WTC11 (cell line): ENCODE measurements at regions not wholly inside any gene's neighbourhood (a gene's known extent, or its start where the extent isn't known, plus 50 kb on each side); places are given as distances from the start of the nearest gene placed in this dataset.

Source experiments
- ATAC-seq: fragments of 200-7000 bp; cut with Tn5 transposase; 2 replicates; pipeline ENCODE4 v1.10.0; 2021; ENCODE audit warnings: mild to moderate bottlenecking, moderate library complexity
- CTCF ChIA-PET: fragments of 300-600 bp; sonication (Branson Sonifier 250); formaldehyde crosslinking; loops from one replicate; lab custom pipeline; 2021; ENCODE audit warnings: antibody characterized with exemption; lab: Charles Lee
- POLR2A ChIA-PET: fragments of 350-600 bp; sonication (Branson Sonifier 250); formaldehyde crosslinking; loops from one replicate; lab custom pipeline; 2021; ENCODE audit warnings: antibody characterized with exemption; lab: Charles Lee
- DNase-seq: peaks from one replicate; pipeline ENCODE4 v3.0.0; 2021; ENCODE audit warnings: low spot score
- H3K27ac Mint-ChIP-seq: 2 replicates; pipeline ENCODE4 v1.8.0; 2021; ENCODE audit warnings: mixed read lengths
- H3K27me3 Mint-ChIP-seq: 2 replicates; pipeline ENCODE4 v1.8.0; 2021; ENCODE audit warnings: low read depth, mild to moderate bottlenecking, moderate library complexity, mixed read lengths
- H3K36me3 Mint-ChIP-seq: 2 replicates; pipeline ENCODE4 v1.8.0; 2021; ENCODE audit warnings: mixed read lengths
- H3K4me1 Mint-ChIP-seq: 2 replicates; pipeline ENCODE4 v1.8.0; 2022; ENCODE audit warnings: mixed read lengths
- H3K4me3 Mint-ChIP-seq: 2 replicates; pipeline ENCODE4 v1.8.0; 2021; ENCODE audit warnings: mild to moderate bottlenecking, moderate library complexity, mixed read lengths
- H3K9me3 Mint-ChIP-seq: 2 replicates; pipeline ENCODE4 v1.8.0; 2021; ENCODE audit warnings: mixed read lengths
- AR ChIP-seq: fragments of 250-450 bp; sonication (Bioruptor Pico); IDR thresholded peaks from 2 replicates; pipeline ENCODE4 v1.9.0; 2021; ENCODE audit warnings: mild to moderate bottlenecking
- ATF1 ChIP-seq: sonication (generic); formaldehyde crosslinking; IDR thresholded peaks from 2 replicates; pipeline ENCODE4 v1.8.1; 2023; ENCODE audit warnings: mild to moderate bottlenecking, moderate library complexity, missing genetic modification reagents
- ATF2 ChIP-seq: sonication (generic); formaldehyde crosslinking; IDR thresholded peaks from 2 replicates; pipeline ENCODE4 v1.8.1; 2022; ENCODE audit warnings: low read depth, missing genetic modification reagents, borderline replicate concordance
- GABPB1 ChIP-seq: sonication (generic); formaldehyde crosslinking; IDR thresholded peaks from 2 replicates; pipeline ENCODE4 v1.8.1; 2023; ENCODE audit warnings: mild to moderate bottlenecking, missing genetic modification reagents
- HMGA2 ChIP-seq: fragments of 250-450 bp; sonication (Bioruptor Pico); IDR thresholded peaks from 2 replicates; pipeline ENCODE4 v1.4.0; 2021; ENCODE audit warnings: mild to moderate bottlenecking, moderate library complexity
- NR1H2 ChIP-seq: sonication (generic); formaldehyde crosslinking; IDR thresholded peaks from 2 replicates; pipeline ENCODE4 v1.9.0; 2021; ENCODE audit warnings: mild to moderate bottlenecking, moderate library complexity, missing genetic modification reagents
- NR3C1 ChIP-seq: sonication (generic); formaldehyde crosslinking; conservative IDR thresholded peaks from 2 replicates; pipeline ENCODE4 v1.8.1; 2023; ENCODE audit warnings: low read depth, mild to moderate bottlenecking, missing genetic modification reagents
- SMAD3 ChIP-seq: sonication (generic); formaldehyde crosslinking; IDR thresholded peaks from 2 replicates; pipeline ENCODE4 v1.8.0; 2022; ENCODE audit warnings: missing genetic modification reagents, mild to moderate bottlenecking, borderline replicate concordance
- ZBTB21 ChIP-seq: sonication (generic); formaldehyde crosslinking; IDR thresholded peaks from 2 replicates; pipeline ENCODE4 v1.8.1; 2023; ENCODE audit warnings: mild to moderate bottlenecking, missing genetic modification reagents, borderline replicate concordance
- TF ChIP-seq, protein P1 (sequence below): sonication (generic); formaldehyde crosslinking; IDR thresholded peaks from 2 replicates; pipeline ENCODE4 v1.8.0; 2023; ENCODE audit warnings: mild to moderate bottlenecking, missing genetic modification reagents
- TF ChIP-seq, protein P2 (sequence below): sonication (generic); formaldehyde crosslinking; IDR thresholded peaks from 2 replicates; pipeline ENCODE4 v1.8.0; 2022; ENCODE audit warnings: mild to moderate bottlenecking, missing genetic modification reagents
- TF ChIP-seq, protein P3 (sequence below): sonication (generic); formaldehyde crosslinking; IDR thresholded peaks from 2 replicates; pipeline ENCODE4 v1.8.1; 2022; ENCODE audit warnings: mild to moderate bottlenecking, moderate library complexity, missing genetic modification reagents
- TF ChIP-seq, protein P4 (sequence below): sonication (generic); formaldehyde crosslinking; IDR thresholded peaks from 2 replicates; pipeline ENCODE4 v1.8.1; 2022; ENCODE audit warnings: mild to moderate bottlenecking, missing genetic modification reagents, moderate library complexity, borderline replicate concordance
- TF ChIP-seq, protein P5 (sequence below): fragments of 250-450 bp; sonication (Bioruptor Pico); IDR thresholded peaks from 2 replicates; pipeline ENCODE4 v1.9.0; 2021; ENCODE audit warnings: mild to moderate bottlenecking, borderline replicate concordance

- TF ChIP-seq SMAD3 (CRISPR knock-in tag) (no peak), ATF2 (CRISPR knock-in tag) (no peak)
- TF ChIP-seq, all 79 proteins: peak for 0
Measured at GRCh38 chr12:130064999-130065398, 97.3 kb upstream of the FZD10 start (continued).

GRCh38 chr12:130066742-130067141, 95.5 kb upstream of the FZD10 start:
- no peak for ATAC-seq
- TF ChIP-seq ATF1 (CRISPR knock-in tag) (no peak), AR (CRISPR knock-in tag) (no peak), ZBTB21 (CRISPR knock-in tag) (no peak), HMGA2 (no peak), NR3C1 (CRISPR knock-in tag) (no peak), NR1H2 (CRISPR knock-in tag) (no peak), GABPB1 (CRISPR knock-in tag) (no peak)
- TF ChIP-seq, protein P1, sequence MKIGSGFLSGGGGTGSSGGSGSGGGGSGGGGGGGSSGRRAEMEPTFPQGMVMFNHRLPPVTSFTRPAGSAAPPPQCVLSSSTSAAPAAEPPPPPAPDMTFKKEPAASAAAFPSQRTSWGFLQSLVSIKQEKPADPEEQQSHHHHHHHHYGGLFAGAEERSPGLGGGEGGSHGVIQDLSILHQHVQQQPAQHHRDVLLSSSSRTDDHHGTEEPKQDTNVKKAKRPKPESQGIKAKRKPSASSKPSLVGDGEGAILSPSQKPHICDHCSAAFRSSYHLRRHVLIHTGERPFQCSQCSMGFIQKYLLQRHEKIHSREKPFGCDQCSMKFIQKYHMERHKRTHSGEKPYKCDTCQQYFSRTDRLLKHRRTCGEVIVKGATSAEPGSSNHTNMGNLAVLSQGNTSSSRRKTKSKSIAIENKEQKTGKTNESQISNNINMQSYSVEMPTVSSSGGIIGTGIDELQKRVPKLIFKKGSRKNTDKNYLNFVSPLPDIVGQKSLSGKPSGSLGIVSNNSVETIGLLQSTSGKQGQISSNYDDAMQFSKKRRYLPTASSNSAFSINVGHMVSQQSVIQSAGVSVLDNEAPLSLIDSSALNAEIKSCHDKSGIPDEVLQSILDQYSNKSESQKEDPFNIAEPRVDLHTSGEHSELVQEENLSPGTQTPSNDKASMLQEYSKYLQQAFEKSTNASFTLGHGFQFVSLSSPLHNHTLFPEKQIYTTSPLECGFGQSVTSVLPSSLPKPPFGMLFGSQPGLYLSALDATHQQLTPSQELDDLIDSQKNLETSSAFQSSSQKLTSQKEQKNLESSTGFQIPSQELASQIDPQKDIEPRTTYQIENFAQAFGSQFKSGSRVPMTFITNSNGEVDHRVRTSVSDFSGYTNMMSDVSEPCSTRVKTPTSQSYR = no peak
- TF ChIP-seq, protein P2, sequence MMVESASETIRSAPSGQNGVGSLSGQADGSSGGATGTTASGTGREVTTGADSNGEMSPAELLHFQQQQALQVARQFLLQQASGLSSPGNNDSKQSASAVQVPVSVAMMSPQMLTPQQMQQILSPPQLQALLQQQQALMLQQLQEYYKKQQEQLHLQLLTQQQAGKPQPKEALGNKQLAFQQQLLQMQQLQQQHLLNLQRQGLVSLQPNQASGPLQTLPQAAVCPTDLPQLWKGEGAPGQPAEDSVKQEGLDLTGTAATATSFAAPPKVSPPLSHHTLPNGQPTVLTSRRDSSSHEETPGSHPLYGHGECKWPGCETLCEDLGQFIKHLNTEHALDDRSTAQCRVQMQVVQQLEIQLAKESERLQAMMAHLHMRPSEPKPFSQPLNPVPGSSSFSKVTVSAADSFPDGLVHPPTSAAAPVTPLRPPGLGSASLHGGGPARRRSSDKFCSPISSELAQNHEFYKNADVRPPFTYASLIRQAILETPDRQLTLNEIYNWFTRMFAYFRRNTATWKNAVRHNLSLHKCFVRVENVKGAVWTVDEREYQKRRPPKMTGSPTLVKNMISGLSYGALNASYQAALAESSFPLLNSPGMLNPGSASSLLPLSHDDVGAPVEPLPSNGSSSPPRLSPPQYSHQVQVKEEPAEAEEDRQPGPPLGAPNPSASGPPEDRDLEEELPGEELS (CRISPR knock-in tag) = no peak
- TF ChIP-seq, protein P3, sequence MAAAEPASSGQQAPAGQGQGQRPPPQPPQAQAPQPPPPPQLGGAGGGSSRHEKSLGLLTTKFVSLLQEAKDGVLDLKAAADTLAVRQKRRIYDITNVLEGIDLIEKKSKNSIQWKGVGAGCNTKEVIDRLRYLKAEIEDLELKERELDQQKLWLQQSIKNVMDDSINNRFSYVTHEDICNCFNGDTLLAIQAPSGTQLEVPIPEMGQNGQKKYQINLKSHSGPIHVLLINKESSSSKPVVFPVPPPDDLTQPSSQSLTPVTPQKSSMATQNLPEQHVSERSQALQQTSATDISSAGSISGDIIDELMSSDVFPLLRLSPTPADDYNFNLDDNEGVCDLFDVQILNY (CRISPR knock-in tag) = no peak
- TF ChIP-seq, protein P4, sequence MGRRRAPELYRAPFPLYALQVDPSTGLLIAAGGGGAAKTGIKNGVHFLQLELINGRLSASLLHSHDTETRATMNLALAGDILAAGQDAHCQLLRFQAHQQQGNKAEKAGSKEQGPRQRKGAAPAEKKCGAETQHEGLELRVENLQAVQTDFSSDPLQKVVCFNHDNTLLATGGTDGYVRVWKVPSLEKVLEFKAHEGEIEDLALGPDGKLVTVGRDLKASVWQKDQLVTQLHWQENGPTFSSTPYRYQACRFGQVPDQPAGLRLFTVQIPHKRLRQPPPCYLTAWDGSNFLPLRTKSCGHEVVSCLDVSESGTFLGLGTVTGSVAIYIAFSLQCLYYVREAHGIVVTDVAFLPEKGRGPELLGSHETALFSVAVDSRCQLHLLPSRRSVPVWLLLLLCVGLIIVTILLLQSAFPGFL (CRISPR knock-in tag) = no peak
- TF ChIP-seq, protein P5, sequence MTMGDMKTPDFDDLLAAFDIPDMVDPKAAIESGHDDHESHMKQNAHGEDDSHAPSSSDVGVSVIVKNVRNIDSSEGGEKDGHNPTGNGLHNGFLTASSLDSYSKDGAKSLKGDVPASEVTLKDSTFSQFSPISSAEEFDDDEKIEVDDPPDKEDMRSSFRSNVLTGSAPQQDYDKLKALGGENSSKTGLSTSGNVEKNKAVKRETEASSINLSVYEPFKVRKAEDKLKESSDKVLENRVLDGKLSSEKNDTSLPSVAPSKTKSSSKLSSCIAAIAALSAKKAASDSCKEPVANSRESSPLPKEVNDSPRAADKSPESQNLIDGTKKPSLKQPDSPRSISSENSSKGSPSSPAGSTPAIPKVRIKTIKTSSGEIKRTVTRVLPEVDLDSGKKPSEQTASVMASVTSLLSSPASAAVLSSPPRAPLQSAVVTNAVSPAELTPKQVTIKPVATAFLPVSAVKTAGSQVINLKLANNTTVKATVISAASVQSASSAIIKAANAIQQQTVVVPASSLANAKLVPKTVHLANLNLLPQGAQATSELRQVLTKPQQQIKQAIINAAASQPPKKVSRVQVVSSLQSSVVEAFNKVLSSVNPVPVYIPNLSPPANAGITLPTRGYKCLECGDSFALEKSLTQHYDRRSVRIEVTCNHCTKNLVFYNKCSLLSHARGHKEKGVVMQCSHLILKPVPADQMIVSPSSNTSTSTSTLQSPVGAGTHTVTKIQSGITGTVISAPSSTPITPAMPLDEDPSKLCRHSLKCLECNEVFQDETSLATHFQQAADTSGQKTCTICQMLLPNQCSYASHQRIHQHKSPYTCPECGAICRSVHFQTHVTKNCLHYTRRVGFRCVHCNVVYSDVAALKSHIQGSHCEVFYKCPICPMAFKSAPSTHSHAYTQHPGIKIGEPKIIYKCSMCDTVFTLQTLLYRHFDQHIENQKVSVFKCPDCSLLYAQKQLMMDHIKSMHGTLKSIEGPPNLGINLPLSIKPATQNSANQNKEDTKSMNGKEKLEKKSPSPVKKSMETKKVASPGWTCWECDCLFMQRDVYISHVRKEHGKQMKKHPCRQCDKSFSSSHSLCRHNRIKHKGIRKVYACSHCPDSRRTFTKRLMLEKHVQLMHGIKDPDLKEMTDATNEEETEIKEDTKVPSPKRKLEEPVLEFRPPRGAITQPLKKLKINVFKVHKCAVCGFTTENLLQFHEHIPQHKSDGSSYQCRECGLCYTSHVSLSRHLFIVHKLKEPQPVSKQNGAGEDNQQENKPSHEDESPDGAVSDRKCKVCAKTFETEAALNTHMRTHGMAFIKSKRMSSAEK (CRISPR knock-in tag) = no peak
- TF ChIP-seq, all 79 proteins: peak for 0
- H3K4me1 Mint-ChIP-seq = no peaks in the 10 kb centered on the region
- H3K27me3 Mint-ChIP-seq = peaks cover 16% of the 10 kb centered on the region
- CTCF ChIA-PET = no interaction called here
- H3K9me3 Mint-ChIP-seq = peaks cover 48% of the 10 kb centered on the region
- H3K36me3 Mint-ChIP-seq = peaks cover 30% of the 10 kb centered on the region
- H3K27ac Mint-ChIP-seq = no peak overlapping the region
- no peak for DNase-seq
- POLR2A ChIA-PET = no interaction called here
- H3K4me3 Mint-ChIP-seq = no peak overlapping the region
